Testis (tissue), 2 donors: ENCODE measurements at regions not wholly inside any gene's neighbourhood (a gene's known extent, or its start where the extent isn't known, plus 50 kb on each side); places are given as distances from the start of the nearest gene placed in this dataset.

Experiments
- DNase-seq: peaks from one replicate; pipeline ENCODE4 v3.0.0-alpha.2; 2019
- H3K27ac ChIP-seq, 2 donors: fragments of 200-600 bp; sonication (generic); one replicate each; pipeline ENCODE4 v1.5.1; 2019
- H3K27me3 ChIP-seq: fragments of 200-600 bp; sonication (generic); one replicate; pipeline ENCODE4 v1.5.1; 2019
- H3K36me3 ChIP-seq: fragments of 200-600 bp; sonication (generic); one replicate; pipeline ENCODE4 v1.5.1; 2017; ENCODE audit warnings: low read depth; ENCODE audit errors: missing control alignments
- H3K4me1 ChIP-seq: fragments of 200-600 bp; sonication (generic); one replicate; pipeline ENCODE4 v1.5.1; 2019
- H3K4me3 ChIP-seq, 2 donors: fragments of 200-600 bp; sonication (generic); one replicate each; pipeline ENCODE4 v1.5.1; 2017 to 2019
- H3K9me3 ChIP-seq: fragments of 200-600 bp; sonication (generic); one replicate; pipeline ENCODE4 v1.5.1; 2017
- POLR2A ChIP-seq: fragments of 450-650 bp; IDR thresholded peaks from one replicate; pipeline ENCODE4 v1.6.1; 2017; ENCODE audit warnings: antibody characterized with exemption, mild to moderate bottlenecking, moderate library complexity
- WGBS, 2 donors: methylation state at CpG; one replicate each; pipeline ENCODE4 v1.1.5; 2018; 5-methylcytosine and 5-hydroxymethylcytosine counted together
- intact Hi-C: fragments of 100-400 bp; cut with DNase I; formaldehyde crosslinking; loops from one replicate; pipeline ENCODE4 v1.15.1; 2023; ENCODE audit warnings: low total_unique reads
- TF ChIP-seq, protein P1 (sequence below), 3 experiments: fragments of 450-650 bp in 2 of 3; fragments of 200-600 bp in 1 of 3; sonication (generic) in 1 of 3; IDR thresholded peaks; one replicate each; pipeline ENCODE4 v1.5.1; 2016 to 2019; ENCODE audit warnings: antibody characterized with exemption in 3 of 3, mild to moderate bottlenecking in 2 of 3, moderate library complexity in 1 of 3

DNA sequence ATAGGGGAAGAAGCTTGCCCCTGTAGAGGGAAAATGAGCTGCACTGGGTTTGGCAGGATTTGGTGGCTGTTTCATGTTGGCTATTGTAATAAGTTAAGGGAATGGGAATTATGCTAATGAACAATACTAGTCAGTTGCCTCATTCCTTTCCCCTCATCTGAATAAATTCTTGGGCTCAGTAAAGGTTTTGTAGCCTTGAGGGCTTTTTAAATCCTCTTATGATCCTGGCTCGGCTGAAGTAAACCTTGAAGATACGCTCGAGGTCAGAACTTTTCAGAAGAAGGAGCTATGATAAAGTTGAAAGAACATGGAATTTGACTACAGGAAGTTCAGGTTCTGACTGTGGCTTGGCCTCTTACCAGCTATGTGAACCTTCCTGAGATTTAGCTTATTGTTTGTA lies 448.7 kb downstream of the RAB38 start:
- DNase-seq = no peak
- intact Hi-C loops = no loop called here
- TF ChIP-seq, protein P1, sequence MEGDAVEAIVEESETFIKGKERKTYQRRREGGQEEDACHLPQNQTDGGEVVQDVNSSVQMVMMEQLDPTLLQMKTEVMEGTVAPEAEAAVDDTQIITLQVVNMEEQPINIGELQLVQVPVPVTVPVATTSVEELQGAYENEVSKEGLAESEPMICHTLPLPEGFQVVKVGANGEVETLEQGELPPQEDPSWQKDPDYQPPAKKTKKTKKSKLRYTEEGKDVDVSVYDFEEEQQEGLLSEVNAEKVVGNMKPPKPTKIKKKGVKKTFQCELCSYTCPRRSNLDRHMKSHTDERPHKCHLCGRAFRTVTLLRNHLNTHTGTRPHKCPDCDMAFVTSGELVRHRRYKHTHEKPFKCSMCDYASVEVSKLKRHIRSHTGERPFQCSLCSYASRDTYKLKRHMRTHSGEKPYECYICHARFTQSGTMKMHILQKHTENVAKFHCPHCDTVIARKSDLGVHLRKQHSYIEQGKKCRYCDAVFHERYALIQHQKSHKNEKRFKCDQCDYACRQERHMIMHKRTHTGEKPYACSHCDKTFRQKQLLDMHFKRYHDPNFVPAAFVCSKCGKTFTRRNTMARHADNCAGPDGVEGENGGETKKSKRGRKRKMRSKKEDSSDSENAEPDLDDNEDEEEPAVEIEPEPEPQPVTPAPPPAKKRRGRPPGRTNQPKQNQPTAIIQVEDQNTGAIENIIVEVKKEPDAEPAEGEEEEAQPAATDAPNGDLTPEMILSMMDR (IDR thresholded peaks at IDR 0.05) = no peak
- TF ChIP-seq POLR2A = no peak
- Histone ChIP-seq H3K4me1 (no peaks in the 10 kb centered on the region), H3K4me3 (no peak overlapping the region), H3K36me3 (no peaks in the 10 kb centered on the region), H3K27me3 (no peaks in the 10 kb centered on the region), H3K27ac (no peak overlapping the region), H3K9me3 (no peaks in the 10 kb centered on the region)
- WGBS, 2 donors = 27 to 38% methylated on average over 3 of the region's 3 CpGs

DNA sequence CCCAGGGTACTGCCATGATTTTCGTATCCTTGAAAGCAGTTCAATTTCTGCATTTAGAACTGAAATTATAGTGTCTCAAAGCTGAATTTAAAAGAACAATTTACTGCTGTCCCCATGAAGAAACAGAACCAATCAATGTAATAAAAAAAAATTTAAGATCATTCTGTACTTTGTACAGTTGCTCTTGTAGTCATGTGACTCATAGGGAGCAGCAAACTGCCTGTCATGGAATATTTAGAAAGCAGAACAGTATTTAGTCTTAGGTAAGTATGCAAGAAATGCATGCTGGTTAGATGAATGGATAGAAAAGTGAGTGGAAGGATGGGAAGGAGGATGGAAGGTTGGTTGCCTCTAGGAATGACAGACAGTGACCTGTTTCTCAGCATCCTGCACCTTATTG lies 450.9 kb downstream of the RAB38 start:
- Histone ChIP-seq H3K9me3 (no peaks in the 10 kb centered on the region), H3K36me3 (no peaks in the 10 kb centered on the region), H3K27ac (no peak overlapping the region), H3K4me3 (no peak overlapping the region), H3K4me1 (no peaks in the 10 kb centered on the region), H3K27me3 (no peaks in the 10 kb centered on the region)
- TF ChIP-seq, protein P1 (IDR thresholded peaks at IDR 0.05) = no peak
- TF ChIP-seq POLR2A = no peak
- DNase-seq = no peak
- WGBS, 2 donors = 67 to 85% methylated on average over 1 of the region's 1 CpG
- intact Hi-C loops = no loop called here

DNA sequence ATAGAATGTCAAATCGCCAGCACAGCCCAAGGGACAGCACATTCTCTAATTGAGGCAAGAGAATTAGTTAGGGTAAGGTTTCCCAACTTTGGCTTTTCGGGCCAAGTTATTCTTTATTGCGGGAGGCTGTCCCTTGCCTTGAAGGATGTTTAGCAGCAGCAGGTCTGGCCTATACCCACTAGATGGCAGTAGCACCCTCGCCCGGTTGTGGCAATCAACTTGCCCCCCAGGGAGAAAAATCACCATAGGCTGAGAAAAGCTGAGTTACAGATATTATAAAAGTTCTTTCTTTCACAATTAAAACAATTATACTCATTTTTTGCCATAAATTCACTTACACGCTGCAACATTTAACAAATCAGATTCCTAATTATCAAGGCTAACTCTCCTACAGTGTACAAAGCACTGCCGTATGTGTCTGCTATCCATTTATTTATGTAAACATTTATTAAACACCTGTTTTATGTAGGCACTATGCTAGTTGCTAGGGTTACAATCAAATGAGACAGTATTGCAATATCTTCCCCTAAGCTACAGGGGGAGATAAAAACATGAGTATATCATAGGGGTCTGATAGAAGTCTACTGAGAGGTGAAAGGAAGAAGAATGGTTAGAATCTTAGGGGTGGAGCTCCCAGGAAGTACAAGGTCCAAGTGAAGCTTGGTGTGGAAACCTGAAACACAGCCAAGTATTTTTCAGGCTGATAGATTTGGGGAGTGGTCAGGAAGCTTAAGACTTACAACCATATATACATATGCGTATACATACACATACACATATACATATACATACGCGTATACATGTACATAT lies 452.3 kb downstream of the RAB38 start:
- 64 to 73% methylated on average over 10 of the region's 10 CpGs for WGBS, 2 donors
- intact Hi-C loops = no loop called here

DNA sequence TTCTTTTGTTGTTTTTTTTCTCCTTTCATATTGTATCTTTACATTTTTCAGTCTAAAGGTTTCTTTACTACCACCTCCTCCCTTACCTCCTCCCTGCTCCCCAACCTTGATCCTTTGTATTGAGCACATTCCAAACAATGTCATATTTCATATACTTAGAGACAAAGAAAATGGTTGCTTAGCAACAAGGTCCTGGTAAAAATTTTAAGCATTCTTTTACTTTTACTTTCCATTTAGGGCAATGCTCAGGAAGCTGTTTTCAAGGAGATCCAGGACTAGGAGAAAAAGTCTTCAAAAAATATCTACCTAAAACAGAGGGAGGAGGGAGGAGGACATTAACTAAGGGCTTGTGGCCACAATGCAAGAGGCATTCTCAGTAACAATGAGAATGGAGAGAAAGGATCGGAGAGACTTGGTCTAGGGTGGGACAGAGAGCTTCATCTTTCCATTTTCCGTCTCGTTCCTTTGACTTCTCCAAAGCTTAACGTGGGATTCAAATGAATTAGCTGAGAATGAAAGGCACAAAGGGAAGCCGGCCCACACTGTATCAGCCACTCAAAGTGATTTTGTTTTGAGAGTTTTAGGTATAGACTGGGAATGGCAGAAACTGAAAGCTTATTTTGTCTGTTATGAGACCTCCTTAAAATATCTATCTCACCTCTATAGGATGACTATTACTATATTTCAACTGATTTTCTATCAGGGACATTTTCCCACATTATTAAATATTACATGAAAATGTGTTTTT lies 455.7 kb downstream of the RAB38 start:
- TF ChIP-seq, protein P1 (IDR thresholded peaks at IDR 0.05) = no peak
- no peak for TF ChIP-seq POLR2A
- no peaks in the 10 kb centered on the region for H3K4me1 ChIP-seq
- DNase-seq = no peak
- intact Hi-C loops = no loop called here
- H3K27ac ChIP-seq = no peak overlapping the region
- 92 to 95% methylated on average over 5 of the region's 5 CpGs for WGBS, 2 donors
- H3K4me3 ChIP-seq = no peak overlapping the region
- H3K9me3 ChIP-seq = no peaks in the 10 kb centered on the region
- no peaks in the 10 kb centered on the region for H3K36me3 ChIP-seq
- H3K27me3 ChIP-seq = no peaks in the 10 kb centered on the region

More for the DNA sequence above, 452.3 kb downstream of the RAB38 start:
- TF ChIP-seq POLR2A = no peak
- TF ChIP-seq, protein P1 (IDR thresholded peaks at IDR 0.05) = peak in 2 of 3 experiments; percentile 27 to 68
- no peaks in the 10 kb centered on the region for H3K9me3 ChIP-seq
- H3K4me1 ChIP-seq = no peaks in the 10 kb centered on the region
- peak; percentile 71 for DNase-seq
- H3K36me3 ChIP-seq = no peaks in the 10 kb centered on the region
- no peak overlapping the region for H3K27ac ChIP-seq
- no peaks in the 10 kb centered on the region for H3K27me3 ChIP-seq
- peak overlapping the region in 1 of 2 donors; percentile 12 for H3K4me3 ChIP-seq
